ENCODE measurements at regions not wholly inside any gene's neighbourhood (a gene's known extent, or its start where the extent isn't known, plus 50 kb on each side); places are given as distances from the start of the nearest gene placed in this dataset.
"Not testable (repeated sequence)": the region's sequence is repeated elsewhere in the genome, so short reads cannot be mapped to it uniquely, and the experiment has no call there.

DNA sequence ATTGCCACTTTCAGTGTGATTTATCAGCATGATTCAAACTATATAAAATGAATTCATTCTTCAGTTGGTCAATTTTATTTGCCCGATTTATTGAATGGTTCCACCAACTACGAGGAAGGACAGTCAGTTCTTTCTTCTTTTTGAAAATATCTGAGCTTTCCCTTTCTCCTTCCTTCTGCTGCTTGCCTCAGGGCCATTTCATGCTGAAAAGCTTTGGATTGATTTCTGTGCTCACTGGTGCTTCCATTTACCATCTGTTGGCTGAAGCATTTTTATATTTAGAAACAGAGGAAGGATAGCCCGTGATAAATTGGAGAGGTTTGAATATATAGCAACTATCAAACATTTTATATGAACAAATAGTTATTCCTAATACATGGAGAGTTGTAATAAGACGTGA lies 68.9 kb upstream of the ADAMTS5 start:
- no peak for DNase-seq (ENCODE audit: extremely low spot score)
- CTCF ChIA-PET = interaction anchor here (0.6 kb wide), 1 partner anchor 369 kb away, joined by 3 read pairs; no protein-coding TSS in a partner anchor
- TF ChIP-seq FOXA1 (IDR thresholded peaks at IDR 0.05) = no peak
- no peak for TF ChIP-seq ARNT (IDR thresholded peaks at IDR 0.05)
- no peak for TF ChIP-seq FOXK2 (IDR thresholded peaks at IDR 0.05)
- no peak for TF ChIP-seq FOXM1 (IDR thresholded peaks at IDR 0.05; ENCODE audit: borderline replicate concordance)
- TF ChIP-seq ZNF384 (IDR thresholded peaks at IDR 0.05) = no peak
- TF ChIP-seq LEF1 (IDR thresholded peaks at IDR 0.05; ENCODE audit: borderline replicate concordance) = no peak
- TF ChIP-seq SP1 (IDR thresholded peaks at IDR 0.05) = no peak
- no peak for TF ChIP-seq HDGF (IDR thresholded peaks at IDR 0.05; ENCODE audit: borderline replicate concordance)
- POLR2A ChIA-PET = no interaction called here

DNA sequence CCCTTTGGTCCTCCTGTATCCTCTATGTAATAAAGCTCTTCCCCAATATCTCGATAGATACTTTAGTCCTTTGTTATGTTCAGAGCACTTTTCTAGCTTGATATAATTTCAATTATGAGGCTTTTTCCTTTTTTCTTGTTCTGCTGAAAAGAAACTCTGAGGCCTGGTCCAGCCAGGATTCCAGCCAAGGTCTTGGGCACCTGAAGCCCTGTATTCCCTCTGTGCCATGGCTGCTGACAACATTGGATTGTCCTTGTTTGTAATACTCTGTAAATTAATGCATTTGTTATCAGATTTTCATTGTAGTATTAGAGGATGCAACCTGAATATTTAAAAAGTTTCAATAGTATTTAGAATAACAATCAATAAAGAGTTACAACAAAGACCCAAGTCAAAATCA lies 67.9 kb upstream of the ADAMTS5 start:
- CTCF ChIA-PET = no interaction called here
- DNase-seq (ENCODE audit: extremely low spot score) = no peak
- TF ChIP-seq ARNT (IDR thresholded peaks at IDR 0.05) = no peak
- TF ChIP-seq, protein P1, sequence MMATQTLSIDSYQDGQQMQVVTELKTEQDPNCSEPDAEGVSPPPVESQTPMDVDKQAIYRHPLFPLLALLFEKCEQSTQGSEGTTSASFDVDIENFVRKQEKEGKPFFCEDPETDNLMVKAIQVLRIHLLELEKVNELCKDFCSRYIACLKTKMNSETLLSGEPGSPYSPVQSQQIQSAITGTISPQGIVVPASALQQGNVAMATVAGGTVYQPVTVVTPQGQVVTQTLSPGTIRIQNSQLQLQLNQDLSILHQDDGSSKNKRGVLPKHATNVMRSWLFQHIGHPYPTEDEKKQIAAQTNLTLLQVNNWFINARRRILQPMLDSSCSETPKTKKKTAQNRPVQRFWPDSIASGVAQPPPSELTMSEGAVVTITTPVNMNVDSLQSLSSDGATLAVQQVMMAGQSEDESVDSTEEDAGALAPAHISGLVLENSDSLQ (IDR thresholded peaks at IDR 0.05) = no peak
- TF ChIP-seq ELF4 (IDR thresholded peaks at IDR 0.05) = no peak
- TF ChIP-seq SUZ12 (IDR thresholded peaks at IDR 0.05) = no peak
- no peak for TF ChIP-seq HDGF (IDR thresholded peaks at IDR 0.05; ENCODE audit: borderline replicate concordance)
- TF ChIP-seq CTBP1 (IDR thresholded peaks at IDR 0.05; ENCODE audit: borderline replicate concordance) = no peak
- no peak for TF ChIP-seq LEF1 (IDR thresholded peaks at IDR 0.05; ENCODE audit: borderline replicate concordance)
- no peak for TF ChIP-seq FOXK2 (IDR thresholded peaks at IDR 0.05)
- no peak for TF ChIP-seq SP1 (IDR thresholded peaks at IDR 0.05)
- no peak for TF ChIP-seq NFRKB (IDR thresholded peaks at IDR 0.05)
- TF ChIP-seq L3MBTL2 (conservative IDR thresholded peaks at IDR 0.05) = no peak
- no peak for TF ChIP-seq FOXA1 (IDR thresholded peaks at IDR 0.05)
- POLR2A ChIA-PET = no interaction called here

DNA sequence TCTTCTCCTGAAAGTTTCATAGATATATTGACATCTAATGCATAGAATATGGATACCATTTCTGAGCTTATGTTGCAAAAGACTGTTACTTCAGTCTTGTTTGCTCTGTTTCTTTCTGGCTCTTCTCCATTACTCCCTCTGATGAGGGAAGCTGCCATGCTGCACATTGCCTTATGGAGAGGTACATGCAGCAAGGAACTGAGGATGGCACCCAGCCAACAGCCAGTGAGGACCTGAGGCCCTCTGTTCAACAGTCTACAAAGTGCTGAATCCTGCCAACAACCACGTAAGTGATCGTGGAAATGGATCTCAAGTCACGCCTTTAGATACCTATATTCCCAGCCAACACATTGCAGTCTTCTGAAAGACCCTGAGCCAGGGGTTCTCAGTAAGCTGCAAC lies 66.6 kb upstream of the ADAMTS5 start:
- POLR2A ChIA-PET = no interaction called here
- no peak for DNase-seq (ENCODE audit: extremely low spot score)
- CTCF ChIA-PET = interaction anchor here (0.6 kb wide), 1 partner anchor 8 kb away, joined by 5 read pairs; no protein-coding TSS in a partner anchor
- no peak for TF ChIP-seq FOXM1 (IDR thresholded peaks at IDR 0.05; ENCODE audit: borderline replicate concordance)
- TF ChIP-seq SP1 (IDR thresholded peaks at IDR 0.05) = no peak

DNA sequence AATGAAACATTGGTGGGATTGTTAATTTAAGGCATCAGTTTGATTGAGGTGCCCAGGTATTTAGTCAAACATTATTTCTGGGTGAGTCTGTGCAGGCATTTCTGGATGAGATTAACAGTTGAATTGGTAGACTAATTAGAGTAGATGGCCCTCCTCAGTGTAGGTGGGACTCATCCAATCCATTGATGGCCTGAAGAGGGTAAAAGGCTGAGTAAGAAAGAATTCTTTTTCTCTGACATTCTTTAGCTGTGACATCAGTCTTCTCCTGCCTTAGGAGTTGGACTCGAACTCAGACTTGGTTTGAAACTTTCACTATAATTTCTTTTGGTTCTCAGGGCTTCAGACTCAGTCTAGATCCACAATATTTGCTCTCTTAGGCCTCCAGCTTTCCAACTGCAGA lies 59.6 kb upstream of the ADAMTS5 start:
- POLR2A ChIA-PET = no interaction called here
- CTCF ChIA-PET = no interaction called here

DNA sequence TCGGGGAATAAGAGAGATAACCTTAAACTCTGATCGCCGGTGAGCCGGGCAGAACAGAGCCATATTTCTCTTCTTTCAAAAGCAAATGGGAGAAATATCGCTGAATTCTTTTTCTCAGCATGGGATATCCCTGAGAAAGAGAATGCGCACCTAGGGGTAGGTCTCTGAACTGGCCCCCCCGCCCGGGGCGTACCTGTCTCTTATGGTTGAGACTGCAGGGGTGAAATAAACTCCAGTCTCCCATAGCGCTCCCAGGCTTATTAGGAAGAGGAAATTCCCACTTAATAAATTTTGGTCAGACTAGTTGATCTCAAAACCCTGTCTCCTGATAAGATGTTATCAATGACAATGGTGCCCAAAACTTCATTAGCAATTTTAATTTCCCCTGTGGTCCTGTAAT lies 58.8 kb upstream of the ADAMTS5 start:
- CTCF ChIA-PET; DNase-seq (ENCODE audit: extremely low spot score); POLR2A ChIA-PET: not testable (repeated sequence)

More for the DNA sequence above, 59.6 kb upstream of the ADAMTS5 start:
- no peak for TF ChIP-seq L3MBTL2 (conservative IDR thresholded peaks at IDR 0.05)
- TF ChIP-seq TARDBP (IDR thresholded peaks at IDR 0.05) = no peak
- TF ChIP-seq, protein P1 (IDR thresholded peaks at IDR 0.05) = no peak
- TF ChIP-seq ARNT (IDR thresholded peaks at IDR 0.05) = no peak
- no peak for TF ChIP-seq LEF1 (IDR thresholded peaks at IDR 0.05; ENCODE audit: borderline replicate concordance)
- TF ChIP-seq BHLHE40 (IDR thresholded peaks at IDR 0.05; ENCODE audit: borderline replicate concordance) = no peak
- TF ChIP-seq FOXA1 (IDR thresholded peaks at IDR 0.05) = no peak
- no peak for TF ChIP-seq ELF4 (IDR thresholded peaks at IDR 0.05)
- no peak for TF ChIP-seq FOXK2 (IDR thresholded peaks at IDR 0.05)
- TF ChIP-seq SP1 (IDR thresholded peaks at IDR 0.05) = no peak
- no peak for TF ChIP-seq ZNF384 (IDR thresholded peaks at IDR 0.05)
- DNase-seq (ENCODE audit: extremely low spot score) = no peak

DNA sequence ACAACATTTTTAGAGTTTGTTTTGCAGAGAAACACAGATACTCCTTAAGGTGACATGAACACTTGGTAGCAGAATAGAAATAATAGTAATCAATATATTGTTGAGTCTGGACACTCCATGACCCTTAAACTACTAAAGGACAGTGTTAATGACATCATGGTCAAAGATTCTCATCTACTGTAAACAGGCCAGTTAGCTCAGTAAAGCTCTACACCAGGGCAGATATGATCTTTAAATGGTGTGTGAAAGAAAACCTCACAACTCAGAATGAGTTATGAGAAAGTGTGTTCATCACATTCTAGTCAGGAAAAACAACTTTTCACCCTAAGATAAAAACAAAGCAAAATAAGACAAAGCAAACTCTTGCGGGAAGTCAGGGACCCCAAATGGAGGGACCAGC lies 58.1 kb upstream of the ADAMTS5 start:
- POLR2A ChIA-PET = no interaction called here
- DNase-seq (ENCODE audit: extremely low spot score) = no peak
- CTCF ChIA-PET = no interaction called here

DNA sequence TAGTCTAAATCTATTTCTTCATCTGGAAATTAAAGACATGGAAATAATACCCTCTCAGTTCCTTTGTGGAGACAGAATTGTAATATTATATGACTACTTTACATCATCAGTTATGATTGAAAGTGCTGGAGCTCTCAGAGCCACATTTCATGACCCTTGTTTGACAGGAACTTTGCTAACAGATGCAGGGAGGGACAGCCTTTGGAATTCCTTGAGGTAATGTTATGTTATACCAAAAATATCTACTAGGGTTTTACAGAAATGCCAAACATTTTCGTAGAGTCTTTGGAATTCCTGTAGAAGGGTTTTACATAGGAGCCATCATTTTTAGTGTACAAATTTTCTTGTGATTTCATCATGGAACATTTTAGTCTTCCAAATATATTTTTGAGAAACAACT lies 57.4 kb upstream of the ADAMTS5 start:
- ChIA-PET CTCF (no interaction called here), POLR2A (no interaction called here)
- no peak for TF ChIP-seq ARNT (IDR thresholded peaks at IDR 0.05)
- TF ChIP-seq HDGF (IDR thresholded peaks at IDR 0.05; ENCODE audit: borderline replicate concordance) = no peak
- no peak for TF ChIP-seq FOXM1 (IDR thresholded peaks at IDR 0.05; ENCODE audit: borderline replicate concordance)
- TF ChIP-seq BHLHE40 (IDR thresholded peaks at IDR 0.05; ENCODE audit: borderline replicate concordance) = no peak
- no peak for TF ChIP-seq LEF1 (IDR thresholded peaks at IDR 0.05; ENCODE audit: borderline replicate concordance)
- TF ChIP-seq FOXK2 (IDR thresholded peaks at IDR 0.05) = no peak
- TF ChIP-seq ZNF384 (IDR thresholded peaks at IDR 0.05) = no peak
- TF ChIP-seq FOXA1 (IDR thresholded peaks at IDR 0.05) = no peak
- no peak for TF ChIP-seq TARDBP (IDR thresholded peaks at IDR 0.05)
- TF ChIP-seq SP1 (IDR thresholded peaks at IDR 0.05) = no peak
- TF ChIP-seq L3MBTL2 (conservative IDR thresholded peaks at IDR 0.05) = no peak
- TF ChIP-seq SUZ12 (IDR thresholded peaks at IDR 0.05) = no peak
- no peak for TF ChIP-seq CTBP1 (IDR thresholded peaks at IDR 0.05; ENCODE audit: borderline replicate concordance)
- TF ChIP-seq ELF4 (IDR thresholded peaks at IDR 0.05) = no peak
- TF ChIP-seq NFRKB (IDR thresholded peaks at IDR 0.05) = no peak
- TF ChIP-seq, protein P1 (IDR thresholded peaks at IDR 0.05) = no peak
- no peak for DNase-seq (ENCODE audit: extremely low spot score)

More for the DNA sequence above, 58.1 kb upstream of the ADAMTS5 start:
- TF ChIP-seq SUZ12 (IDR thresholded peaks at IDR 0.05) (no peak), FOXM1 (IDR thresholded peaks at IDR 0.05; ENCODE audit: borderline replicate concordance) (no peak), ZNF384 (IDR thresholded peaks at IDR 0.05) (no peak), LEF1 (IDR thresholded peaks at IDR 0.05; ENCODE audit: borderline replicate concordance) (no peak), SP1 (IDR thresholded peaks at IDR 0.05) (no peak)

All from HEK293T (cell line).